T-cell (primary cell): ENCODE measurements at regions not wholly inside any gene's neighbourhood (a gene's known extent, or its start where the extent isn't known, plus 50 kb on each side); places are given as distances from the start of the nearest gene placed in this dataset.

Experiments used
- ATAC-seq, 4 experiments: fragments of 200-7000 bp in 3 of 4; fragments of 150-1000 bp in 1 of 4; cut with Tn5 transposase; replicated peaks in 1 of 4; 1 replicate in 3 of 4; 2 replicates in 1 of 4; pipeline ENCODE4 v1.10.0; 2021; ENCODE audit warnings: moderate library complexity in 3 of 4, mild to moderate bottlenecking in 2 of 4, moderate number of reproducible peaks in 1 of 4
- CTCF ChIA-PET, 2 donors: fragments of 300-600 bp; sonication (Branson Sonifier 250); formaldehyde crosslinking; loops; one replicate each; lab custom pipeline; 2022; ENCODE audit warnings: antibody characterized with exemption in 2 of 2; lab: Charles Lee
- POLR2A ChIA-PET, 2 donors: fragments of 300-600 bp; sonication (Branson Sonifier 250); formaldehyde crosslinking; loops; one replicate each; lab custom pipeline; 2022; ENCODE audit warnings: antibody characterized with exemption in 2 of 2; lab: Charles Lee
- DNase-seq, 35 experiments: peaks; one replicate each; pipeline versions ENCODE4 v3.0.0 to v3.0.0-alpha.2; 2013 to 2023
- H3K27ac ChIP-seq: one replicate; pipeline ENCODE4 v1.5.1; 2013; ENCODE audit warnings: low read length
- H3K27me3 ChIP-seq, 2 experiments: replicated peaks in 1 of 2; 1 replicate in 1 of 2; 2 replicates in 1 of 2; pipeline versions ENCODE4 v1.6.1 to v1.7.0; 2013; ENCODE audit warnings: low read length in 1 of 2, mixed read lengths in 1 of 2; ENCODE audit not compliant: control insufficient read depth in 2 of 2, insufficient read depth in 2 of 2; ENCODE audit errors: extremely low read depth in 1 of 2
- H3K36me3 ChIP-seq, 2 donors: 1 replicate in 1 of 2; 2 replicates in 1 of 2; pipeline versions ENCODE4 v1.6.1 to v1.7.0; 2013; ENCODE audit warnings: low read length in 1 of 2; ENCODE audit not compliant: control insufficient read depth in 2 of 2, insufficient read depth in 1 of 2; ENCODE audit errors: extremely low read depth in 1 of 2
- H3K4me1 ChIP-seq, 2 experiments: 1 replicate in 1 of 2; 2 replicates in 1 of 2; pipeline versions ENCODE4 v1.6.1 to v1.7.0; 2013; ENCODE audit warnings: low read length in 2 of 2, mixed read lengths in 1 of 2; ENCODE audit not compliant: insufficient read depth in 2 of 2, control insufficient read depth in 1 of 2; ENCODE audit errors: extremely low read depth in 1 of 2
- H3K4me3 ChIP-seq, 2 donors: 1 replicate in 1 of 2; 2 replicates in 1 of 2; pipeline versions ENCODE4 v1.5.1 to v1.7.0; 2013; ENCODE audit warnings: mild to moderate bottlenecking in 2 of 2, low read length in 1 of 2, moderate library complexity in 1 of 2; ENCODE audit not compliant: control insufficient read depth in 1 of 2; ENCODE audit errors: extremely low read depth in 1 of 2
- H3K9me3 ChIP-seq: 2 replicates; pipeline ENCODE4 v1.7.0; 2013
- H3K27ac Mint-ChIP-seq, 2 donors: one replicate each; pipeline ENCODE4 v1.8.0; 2020 to 2021; ENCODE audit warnings: mild to moderate bottlenecking in 2 of 2, mixed read lengths in 2 of 2
- H3K27me3 Mint-ChIP-seq, 2 donors: one replicate each; pipeline ENCODE4 v1.8.0; 2021 to 2022; ENCODE audit warnings: mixed read lengths in 2 of 2
- H3K36me3 Mint-ChIP-seq: one replicate; pipeline ENCODE4 v1.8.0; 2021; ENCODE audit warnings: mixed read lengths
- H3K4me1 Mint-ChIP-seq, 3 donors: one replicate each; pipeline ENCODE4 v1.8.0; 2020 to 2022; ENCODE audit warnings: mixed read lengths in 3 of 3, mild to moderate bottlenecking in 1 of 3
- H3K4me3 Mint-ChIP-seq, 3 donors: one replicate each; pipeline ENCODE4 v1.8.0; 2020 to 2022; ENCODE audit warnings: mild to moderate bottlenecking in 3 of 3, mixed read lengths in 3 of 3, moderate library complexity in 3 of 3
- H3K9me3 Mint-ChIP-seq, 3 donors: one replicate each; pipeline ENCODE4 v1.8.0; 2020 to 2022; ENCODE audit warnings: mixed read lengths in 3 of 3
- WGBS: methylation state at CpG from one replicate; pipeline ENCODE4 v1.1.5; 2013; ENCODE audit warnings: missing lambda C conversion rate; ENCODE audit not compliant: insufficient coverage; 5-methylcytosine and 5-hydroxymethylcytosine counted together

DNA sequence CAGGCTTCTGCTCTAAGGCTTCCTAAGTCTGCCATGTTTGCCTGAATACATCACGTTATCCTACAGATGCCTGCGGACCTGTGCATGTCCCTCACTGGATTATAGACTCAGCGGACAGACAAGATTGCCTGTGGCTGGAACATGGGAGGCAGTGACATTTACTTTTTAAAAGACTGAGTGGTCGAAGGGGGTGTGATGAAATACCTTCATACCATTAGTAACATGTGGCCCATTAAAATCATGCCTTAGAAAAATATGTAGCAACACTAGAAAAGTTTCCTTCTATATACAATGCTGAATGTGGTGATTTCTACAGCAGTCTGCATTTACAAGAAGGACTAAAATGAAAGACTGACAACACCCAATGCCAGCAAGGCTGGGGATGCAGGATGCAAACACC is 154.4 kb downstream of the ASB1 start:
- POLR2A ChIA-PET, result no interaction called here
- no peak for ATAC-seq
- Mint-ChIP-seq H3K4me1 (no peaks in the 10 kb centered on the region), H3K4me3 (no peak overlapping the region), H3K27me3 (peaks cover 9 to 17% of the 10 kb centered on the region in 2 donors), H3K27ac (no peak overlapping the region), H3K36me3 (no peaks in the 10 kb centered on the region), H3K9me3 (peaks cover 0 to 4% (median 0%) of the 10 kb centered on the region in 3 donors)
- no peak overlapping the region for H3K27ac ChIP-seq
- CTCF ChIA-PET, result no interaction called here
- H3K9me3 ChIP-seq, result no peaks in the 10 kb centered on the region
- H3K27me3 ChIP-seq, result peaks cover 0 to 20% of the 10 kb centered on the region in 2 experiments
- WGBS, result no CpG with 5 or more reads among the region's 4 CpGs
- no peaks in the 10 kb centered on the region for H3K4me1 ChIP-seq
- no peak overlapping the region for H3K4me3 ChIP-seq
- H3K36me3 ChIP-seq, result no peaks in the 10 kb centered on the region
- no peak for DNase-seq

- POLR2A ChIA-PET, result no interaction called here
Observed at GRCh38 chr2:238582159-238582558, 155.4 kb downstream of the ASB1 start.

DNA sequence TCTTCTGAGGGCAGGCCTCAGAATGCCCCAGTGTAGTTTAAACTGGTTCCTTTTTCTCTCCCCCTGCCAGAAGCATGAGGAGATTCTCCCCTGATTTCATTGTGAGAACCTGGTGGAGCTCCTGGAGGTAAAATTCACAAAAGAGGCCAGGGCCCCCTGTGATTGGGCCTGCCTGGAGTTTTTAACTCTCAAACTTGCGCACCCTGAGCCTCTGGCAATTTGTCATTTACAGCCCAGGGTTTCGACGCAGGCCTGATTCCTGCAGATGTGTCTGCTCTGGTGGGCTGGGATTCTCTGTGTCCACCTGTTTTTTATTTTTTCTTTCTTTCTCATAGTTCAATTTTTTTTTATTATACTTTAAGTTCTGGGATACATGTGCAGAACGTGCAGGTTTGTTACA is 157.9 kb downstream of the ASB1 start:
- Histone ChIP-seq H3K4me3 (no peak overlapping the region), H3K27ac (no peak overlapping the region), H3K36me3 (no peaks in the 10 kb centered on the region), H3K27me3 (peaks cover 0 to 24% of the 10 kb centered on the region in 2 experiments), H3K4me1 (no peaks in the 10 kb centered on the region), H3K9me3 (no peaks in the 10 kb centered on the region)
- CTCF ChIA-PET, result no interaction called here
- Mint-ChIP-seq H3K4me3 (no peak overlapping the region), H3K4me1 (no peaks in the 10 kb centered on the region), H3K27ac (no peak overlapping the region), H3K36me3 (no peaks in the 10 kb centered on the region), H3K27me3 (peaks cover 5 to 15% of the 10 kb centered on the region in 2 donors), H3K9me3 (peaks cover 0 to 4% (median 0%) of the 10 kb centered on the region in 3 donors)
- ATAC-seq, result no peak
- DNase-seq, result no peak
- no CpG with 5 or more reads among the region's 4 CpGs for WGBS
- POLR2A ChIA-PET, result no interaction called here

More at GRCh38 chr2:238582159-238582558, 155.4 kb downstream of the ASB1 start:
- CTCF ChIA-PET, result no interaction called here
- no peaks in the 10 kb centered on the region for H3K36me3 ChIP-seq
- Mint-ChIP-seq H3K9me3 (peaks cover 0 to 4% (median 0%) of the 10 kb centered on the region in 3 donors), H3K27ac (no peak overlapping the region), H3K4me3 (no peak overlapping the region), H3K27me3 (peaks cover 9 to 20% of the 10 kb centered on the region in 2 donors), H3K36me3 (no peaks in the 10 kb centered on the region), H3K4me1 (no peaks in the 10 kb centered on the region)
- H3K4me1 ChIP-seq, result no peaks in the 10 kb centered on the region
- H3K27ac ChIP-seq, result no peak overlapping the region
- H3K4me3 ChIP-seq, result no peak overlapping the region
- DNase-seq (no peak), ATAC-seq (no peak)
- H3K27me3 ChIP-seq, result peaks cover 0 to 22% of the 10 kb centered on the region in 2 experiments
- WGBS, result 56% methylated on average over 1 of the region's 1 CpG
- H3K9me3 ChIP-seq, result no peaks in the 10 kb centered on the region

DNA sequence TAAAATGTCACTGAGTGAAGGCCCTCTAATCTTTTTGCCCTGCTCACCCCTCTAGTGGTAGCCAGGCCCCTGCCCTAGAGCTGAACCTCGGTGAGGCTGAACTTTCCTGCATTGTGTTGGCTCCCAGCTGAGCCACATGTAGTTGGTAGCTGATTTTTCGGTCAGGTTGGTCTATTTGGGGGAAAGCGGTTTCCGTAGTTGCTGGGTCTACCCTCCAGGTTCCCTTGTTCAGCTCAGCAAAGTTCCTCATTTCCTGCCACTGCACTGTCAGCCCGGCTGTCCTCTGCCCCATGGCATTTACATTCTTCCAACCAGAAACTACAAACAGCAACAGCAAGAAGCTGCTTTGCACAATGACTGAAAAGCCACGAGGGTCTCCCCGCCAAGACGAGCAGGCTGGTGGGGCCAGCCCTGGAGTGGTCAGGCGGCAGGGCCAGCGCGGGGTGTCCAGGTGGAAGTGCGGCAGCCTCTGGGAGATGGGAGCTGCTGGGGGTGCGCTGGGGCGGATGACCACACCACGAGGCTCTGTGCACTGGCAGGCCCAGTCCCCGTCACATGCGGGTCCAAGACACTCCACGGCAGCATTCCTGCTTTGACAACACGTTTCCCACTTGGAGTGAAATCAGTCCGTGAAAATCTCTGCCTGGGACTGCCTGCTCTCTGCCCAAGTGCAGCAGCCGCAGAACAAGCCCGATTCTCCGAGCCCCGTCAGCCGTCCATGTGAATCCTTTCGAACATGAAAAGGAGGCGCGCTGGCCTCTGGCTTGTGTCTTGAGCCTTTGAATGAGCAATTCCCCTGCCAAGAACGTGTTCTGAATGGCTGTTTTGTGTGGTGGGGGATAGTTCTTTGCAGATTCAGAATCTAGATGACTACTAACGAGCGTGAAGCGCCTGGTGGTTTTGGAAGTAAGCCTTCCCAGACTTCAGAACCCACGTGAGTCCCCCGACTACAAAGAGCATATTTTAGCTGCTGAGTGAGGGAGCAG is 159.4 kb downstream of the ASB1 start:
- H3K36me3 ChIP-seq, result no peaks in the 10 kb centered on the region
- Mint-ChIP-seq H3K27ac (no peak overlapping the region), H3K27me3 (peaks cover 0 to 7% of the 10 kb centered on the region in 2 donors), H3K4me1 (no peaks in the 10 kb centered on the region), H3K9me3 (peaks cover 0 to 4% (median 0%) of the 10 kb centered on the region in 3 donors), H3K36me3 (no peaks in the 10 kb centered on the region), H3K4me3 (no peak overlapping the region)
- ATAC-seq (no peak), DNase-seq (no peak)
- H3K4me3 ChIP-seq, result no peak overlapping the region
- peaks cover 0 to 24% of the 10 kb centered on the region in 2 experiments for H3K27me3 ChIP-seq
- H3K4me1 ChIP-seq, result no peaks in the 10 kb centered on the region
- ChIA-PET CTCF (no interaction called here), POLR2A (no interaction called here)
- no peak overlapping the region for H3K27ac ChIP-seq
- H3K9me3 ChIP-seq, result no peaks in the 10 kb centered on the region
- WGBS, result 79% methylated on average over 33 of the region's 34 CpGs

GRCh38 chr2:238586931-238587775 is 160.4 kb downstream of the ASB1 start:
- Histone ChIP-seq H3K27ac (no peak overlapping the region), H3K27me3 (peaks cover 0 to 24% of the 10 kb centered on the region in 2 experiments), H3K4me3 (no peak overlapping the region), H3K4me1 (no peaks in the 10 kb centered on the region), H3K36me3 (no peaks in the 10 kb centered on the region), H3K9me3 (no peaks in the 10 kb centered on the region)
- ChIA-PET CTCF (no interaction called here), POLR2A (no interaction called here)
- no peaks in the 10 kb centered on the region for H3K36me3 Mint-ChIP-seq
- no peak overlapping the region for H3K27ac Mint-ChIP-seq
- H3K4me1 Mint-ChIP-seq, result no peaks in the 10 kb centered on the region
- H3K27me3 Mint-ChIP-seq, result peaks cover 0 to 7% of the 10 kb centered on the region in 2 donors
- 79% methylated on average over 14 of the region's 16 CpGs for whole genome bisulfite sequencing
- H3K4me3 Mint-ChIP-seq, result no peak overlapping the region
- DNase-seq, result no peak
- ATAC-seq, result no peak
- peaks cover 0 to 4% (median 0%) of the 10 kb centered on the region in 3 donors for H3K9me3 Mint-ChIP-seq
